HepG2 (cell line): ENCODE measurements at regions not wholly inside any gene's neighbourhood (a gene's known extent, or its start where the extent isn't known, plus 50 kb on each side); places are given as distances from the start of the nearest gene placed in this dataset.

ENCODE experiments used
- ATAC-seq: fragments of 200-7000 bp; cut with Tn5 transposase; 3 replicates; pipeline ENCODE4 v1.9.1; 2020; ENCODE audit warnings: mild to moderate bottlenecking, moderate library complexity
- BruUV-seq: library from RNA; stranded (reverse); fragments of 400-500 nt; replicated peaks from 2 replicates; lab custom pipeline; 2021; lab: Mats Ljungman, UMichigan
- CTCF ChIA-PET: fragments of 300-600 bp; formaldehyde crosslinking; extraction: SDS; loops from one replicate; lab custom pipeline; 2021; ENCODE audit warnings: low total read pairs, inconsistent platforms, low intra/inter-chr PET ratio; lab: Yijun Ruan, JAX
- POLR2A ChIA-PET: fragments of 350-600 bp; sonication (Branson Sonifier 250); formaldehyde crosslinking; loops from one replicate; lab custom pipeline; 2020; ENCODE audit warnings: antibody characterized with exemption, inconsistent platforms; lab: Yijun Ruan, JAX
- DNase-seq: peaks from one replicate; pipeline ENCODE4 v3.0.0-alpha.2; 2015; ENCODE audit warnings: low spot score
- FAIRE-seq: peaks from 3 replicates; lab custom pipeline; 2011; peaks lifted over from hg19 to GRCh38; lab: Jason Lieb, UNC
- H2AFZ ChIP-seq: one replicate; pipeline ENCODE4 v1.6.1; 2011; ENCODE audit warnings: low read length, inconsistent platforms
- H3K27ac ChIP-seq: fragments of 300-600 bp; 3 replicates; pipeline ENCODE4 v1.8.0; 2011; ENCODE audit warnings: mixed run types, mild to moderate bottlenecking, mixed read lengths, low read length, inconsistent platforms; ENCODE audit not compliant: insufficient read depth; ENCODE audit errors: extremely low read length
- H3K27me3 ChIP-seq, 2 experiments: fragments of 200-600 bp in 1 of 2; 2 replicates in 1 of 2; 3 replicates in 1 of 2; pipeline versions ENCODE4 v1.6.0 to v1.8.0; 2011; ENCODE audit warnings: low read length in 2 of 2, mild to moderate bottlenecking in 2 of 2, moderate library complexity in 2 of 2, inconsistent platforms in 1 of 2; ENCODE audit not compliant: insufficient read depth in 2 of 2, control insufficient read depth in 1 of 2
- H3K36me3 ChIP-seq, 2 experiments: fragments of 200-600 bp in 1 of 2; replicated peaks in 1 of 2; 2 replicates in 1 of 2; 3 replicates in 1 of 2; pipeline versions ENCODE4 v1.5.1 to v1.8.0; 2011; ENCODE audit warnings: low read length in 2 of 2, inconsistent platforms in 1 of 2; ENCODE audit not compliant: insufficient read depth in 2 of 2, control insufficient read depth in 1 of 2
- H3K4me1 ChIP-seq: 2 replicates; pipeline ENCODE4 v1.5.1; 2012; ENCODE audit warnings: low read length, inconsistent platforms; ENCODE audit not compliant: insufficient read depth
- H3K4me2 ChIP-seq: 2 replicates; pipeline ENCODE4 v1.6.0; 2011; ENCODE audit warnings: low read depth, low read length, inconsistent platforms
- H3K4me3 ChIP-seq, 3 experiments: fragments of 200-600 bp in 1 of 3; sonication (generic), shearing (Covaris generic) in 1 of 3; replicated peaks in 1 of 3; 2 replicates each; pipeline ENCODE4 v1.5.1; 2011 to 2016; ENCODE audit warnings: low read length in 3 of 3, inconsistent platforms in 2 of 3, low read depth in 2 of 3, mild to moderate bottlenecking in 2 of 3, control low read depth in 1 of 3, mixed read lengths in 1 of 3; ENCODE audit not compliant: insufficient read depth in 1 of 3
- H3K79me2 ChIP-seq: one replicate; pipeline ENCODE4 v1.6.1; 2011; ENCODE audit warnings: low read length, inconsistent platforms; ENCODE audit not compliant: insufficient read depth
- H3K9ac ChIP-seq: 2 replicates; pipeline ENCODE4 v1.6.0; 2011; ENCODE audit warnings: mild to moderate bottlenecking, low read depth, low read length, inconsistent platforms; ENCODE audit not compliant: insufficient read depth
- H3K9me3 ChIP-seq: 2 replicates; pipeline ENCODE4 v1.5.1; 2012; ENCODE audit warnings: mild to moderate bottlenecking, low read length
- H4K20me1 ChIP-seq: 2 replicates; pipeline ENCODE4 v1.6.0; 2011; ENCODE audit warnings: inconsistent platforms, mild to moderate bottlenecking, low read length, moderate library complexity; ENCODE audit not compliant: insufficient read depth
- CAMTA2 ChIP-seq: sonication (generic); formaldehyde crosslinking; IDR thresholded peaks from 2 replicates; pipeline ENCODE4 v1.4.0; 2020; ENCODE audit warnings: mild to moderate bottlenecking, missing genetic modification reagents, borderline replicate concordance
- CEBPZ ChIP-seq: IDR thresholded peaks from 2 replicates; pipeline ENCODE4 v1.6.1; 2012; ENCODE audit warnings: low read length, improper control_type of control experiment
- HMG20A ChIP-seq: IDR thresholded peaks from 2 replicates; pipeline ENCODE4 v1.6.1; 2016; ENCODE audit warnings: borderline replicate concordance
- KDM5A ChIP-seq: fragments of 200-600 bp; sonication (generic); IDR thresholded peaks from 2 replicates; pipeline ENCODE4 v1.7.0; 2018; ENCODE audit warnings: antibody characterized with exemption, mild to moderate bottlenecking, low read length, borderline replicate concordance
- KDM6A ChIP-seq: IDR thresholded peaks from 2 replicates; pipeline ENCODE4 v1.6.1; 2016; ENCODE audit warnings: low read depth
- MEIS2 ChIP-seq: sonication (generic); formaldehyde crosslinking; IDR thresholded peaks from 2 replicates; pipeline ENCODE4 v1.9.0; 2021; ENCODE audit warnings: mild to moderate bottlenecking, missing genetic modification reagents
- MYNN ChIP-seq: sonication (generic); formaldehyde crosslinking; IDR thresholded peaks from 2 replicates; pipeline ENCODE4 v1.4.0; 2020; ENCODE audit warnings: mild to moderate bottlenecking, low read depth, missing genetic modification reagents
- NAIF1 ChIP-seq: sonication (generic); formaldehyde crosslinking; IDR thresholded peaks from 2 replicates; pipeline ENCODE4 v1.5.0; 2020; ENCODE audit warnings: mild to moderate bottlenecking, missing genetic modification reagents, borderline replicate concordance
- NFATC3 ChIP-seq: sonication (generic); formaldehyde crosslinking; IDR thresholded peaks from 2 replicates; pipeline ENCODE4 v1.5.1; 2020; ENCODE audit warnings: mild to moderate bottlenecking, missing genetic modification reagents
- NFKB2 ChIP-seq: sonication (generic); formaldehyde crosslinking; IDR thresholded peaks from 2 replicates; pipeline ENCODE4 v1.4.0; 2020; ENCODE audit warnings: missing genetic modification reagents, borderline replicate concordance
- PHF5A ChIP-seq: IDR thresholded peaks from one replicate; pipeline ENCODE4 v1.6.1; 2018; ENCODE audit warnings: low read depth, missing genetic modification reagents; ENCODE audit not compliant: unreplicated experiment
- POGK ChIP-seq: sonication (generic); formaldehyde crosslinking; conservative IDR thresholded peaks from 2 replicates; pipeline ENCODE4 v1.8.0; 2022; ENCODE audit warnings: mild to moderate bottlenecking, moderate library complexity, missing genetic modification reagents
- RARA ChIP-seq: IDR thresholded peaks from 2 replicates; pipeline ENCODE4 v1.6.1; 2016; ENCODE audit warnings: missing genetic modification reagents, missing compliant biosample characterization
- TAF1 ChIP-seq: sonication (generic); formaldehyde crosslinking; IDR thresholded peaks from 2 replicates; pipeline ENCODE4 v1.4.0; 2020; ENCODE audit warnings: missing genetic modification reagents
- TBX2 ChIP-seq: sonication (generic); formaldehyde crosslinking; IDR thresholded peaks from 2 replicates; pipeline ENCODE4 v1.5.0; 2020; ENCODE audit warnings: missing genetic modification reagents, mild to moderate bottlenecking, borderline replicate concordance
- TEF ChIP-seq: sonication (generic); formaldehyde crosslinking; IDR thresholded peaks from 2 replicates; pipeline ENCODE4 v1.5.0; 2020; ENCODE audit warnings: missing genetic modification reagents
- ZFP41 ChIP-seq: sonication (generic); formaldehyde crosslinking; IDR thresholded peaks from 2 replicates; pipeline ENCODE4 v1.4.0; 2020; ENCODE audit warnings: mild to moderate bottlenecking, missing genetic modification reagents, borderline replicate concordance
- ZNF496 ChIP-seq: sonication (generic); formaldehyde crosslinking; IDR thresholded peaks from 2 replicates; pipeline ENCODE4 v1.8.1; 2023; ENCODE audit warnings: mild to moderate bottlenecking, moderate library complexity, missing genetic modification reagents; ENCODE audit not compliant: insufficient replicate concordance
- ZNF703 ChIP-seq: sonication (generic); formaldehyde crosslinking; IDR thresholded peaks from 2 replicates; pipeline ENCODE4 v1.5.1; 2020; ENCODE audit warnings: missing genetic modification reagents, mild to moderate bottlenecking, moderate library complexity, borderline replicate concordance
- ZSCAN22 ChIP-seq: sonication (generic); formaldehyde crosslinking; IDR thresholded peaks from 2 replicates; pipeline ENCODE4 v1.4.0; 2020; ENCODE audit warnings: mild to moderate bottlenecking, missing genetic modification reagents
- ZSCAN31 ChIP-seq: sonication (generic); formaldehyde crosslinking; IDR thresholded peaks from 2 replicates; pipeline ENCODE4 v1.5.0; 2020; ENCODE audit warnings: low read depth, mild to moderate bottlenecking, missing genetic modification reagents
- WGBS: methylation state at CpG from one replicate; pipeline ENCODE4 v1.1.6; 2017; ENCODE audit warnings: low lambda C conversion rate; 5-methylcytosine and 5-hydroxymethylcytosine counted together
- in situ Hi-C: cut with HindIII; loops from 2 replicates; pipeline ENCODE4 v1.10.0; 2017; ENCODE audit warnings: low pct_unique_long_range_greater_than_20kb; ENCODE audit not compliant: extremely low pct_ligation_motif_present
- intact Hi-C: fragments of 100-400 bp; cut with micrococcal nuclease; formaldehyde crosslinking; loops from one replicate; pipeline ENCODE4 v1.10.0; 2022; ENCODE audit not compliant: unreplicated experiment

GRCh38 chr2:17282826-17283225, 235.4 kb downstream of the RAD51AP2 start (continued):
- TF ChIP-seq TEF (CRISPR knock-in tag) (no peak), TAF1 (CRISPR knock-in tag) (no peak), POGK (no peak), CEBPZ (no peak)

GRCh38 chr2:17282245-17282644, 236.0 kb downstream of the RAD51AP2 start:
- H4K20me1 ChIP-seq, result no peaks in the 10 kb centered on the region
- no peak overlapping the region for H3K27ac ChIP-seq
- BruUV-seq, result no TSS peak
- H3K4me3 ChIP-seq, result no peak overlapping the region
- no peak overlapping the region for H3K4me2 ChIP-seq
- CTCF ChIA-PET, result no interaction called here
- intact Hi-C loops, result no loop called here
- POLR2A ChIA-PET, result no interaction called here
- H3K36me3 ChIP-seq, result no peaks in the 10 kb centered on the region
- H3K27me3 ChIP-seq, result no peaks in the 10 kb centered on the region
- H3K4me1 ChIP-seq, result no peaks in the 10 kb centered on the region
- H3K79me2 ChIP-seq, result no peaks in the 10 kb centered on the region
- no peak overlapping the region for H3K9ac ChIP-seq
- FAIRE-seq, result no peak
- no peak for ATAC-seq
- WGBS, result 44% methylated on average over 1 of the region's 1 CpG
- no peak for DNase-seq
- no peak overlapping the region for H2AFZ ChIP-seq
- in situ Hi-C loops, result no loop called here
- H3K9me3 ChIP-seq, result no peaks in the 10 kb centered on the region
- no peak for TF ChIP-seq NFATC3
- no peak for TF ChIP-seq NAIF1 (CRISPR knock-in tag)
- no peak for TF ChIP-seq MYNN (CRISPR knock-in tag)
- TF ChIP-seq ZSCAN31, result no peak
- no peak for TF ChIP-seq ZNF703 (CRISPR knock-in tag)
- no peak for TF ChIP-seq MEIS2 (CRISPR knock-in tag)
- TF ChIP-seq PHF5A, result no peak
- no peak for TF ChIP-seq KDM6A (CRISPR knock-in tag)
- TF ChIP-seq ZNF496, result no peak
- no peak for TF ChIP-seq ZFP41 (CRISPR knock-in tag)
- TF ChIP-seq HMG20A (CRISPR knock-in tag), result no peak
- no peak for TF ChIP-seq ZSCAN22 (CRISPR knock-in tag)
- TF ChIP-seq NFKB2, result no peak
- TF ChIP-seq RARA (CRISPR knock-in tag), result no peak
- no peak for TF ChIP-seq CAMTA2
- no peak for TF ChIP-seq KDM5A
- no peak for TF ChIP-seq TBX2 (CRISPR knock-in tag)
